ENCODE measurements at regions not wholly inside any gene's neighbourhood (a gene's known extent, or its start where the extent isn't known, plus 50 kb on each side); places are given as distances from the start of the nearest gene placed in this dataset.

DNA sequence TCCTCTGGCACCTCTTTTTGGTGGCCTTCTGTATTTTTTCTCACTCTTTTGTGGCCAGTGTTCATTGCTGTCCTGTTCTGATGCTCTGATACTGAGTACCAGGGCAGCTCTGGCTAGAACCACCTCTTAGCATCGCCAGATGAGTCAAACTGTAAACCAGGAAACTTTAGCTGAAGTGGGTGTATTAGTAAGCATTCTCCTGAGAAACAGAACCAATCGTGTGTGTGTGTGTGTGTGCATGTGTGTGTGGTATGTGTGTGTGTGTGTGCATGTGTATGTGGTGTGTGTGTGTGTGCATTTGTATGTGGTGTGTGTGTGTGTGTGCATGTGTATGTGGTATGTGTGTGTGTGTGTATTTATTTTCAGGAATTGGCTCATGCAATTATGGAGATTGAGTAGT, 166.3 kb upstream of the SKOR2 start:
- Histone ChIP-seq H3K9me3 (no peaks in the 10 kb centered on the region), H3K4me1 (no peaks in the 10 kb centered on the region), H3K36me3 (ENCODE audit: insufficient read depth in 1 of 2, low read depth in 1 of 2) (no peaks in the 10 kb centered on the region), H3K27ac (no peak overlapping the region), H3K4me3 (no peak overlapping the region), H3K27me3 (ENCODE audit: insufficient read depth in 3 of 3, low read length in 2 of 3) (peaks cover 0 to 27% (median 2%) of the 10 kb centered on the region in 3 donors)
- ATAC-seq (peak in 1 of 4 donors; percentile 33), DNase-seq (no peak)
- intact Hi-C loops (cut with DNase I) = loop anchor here in 1 of 2 donors (10.0 kb wide), 1 partner anchor 333 kb away; no protein-coding TSS in a partner anchor
- WGBS, 3 donors = 40 to 53% (median 50%) methylated on average over 2 of the region's 2 CpGs
- TF ChIP-seq, protein P1, sequence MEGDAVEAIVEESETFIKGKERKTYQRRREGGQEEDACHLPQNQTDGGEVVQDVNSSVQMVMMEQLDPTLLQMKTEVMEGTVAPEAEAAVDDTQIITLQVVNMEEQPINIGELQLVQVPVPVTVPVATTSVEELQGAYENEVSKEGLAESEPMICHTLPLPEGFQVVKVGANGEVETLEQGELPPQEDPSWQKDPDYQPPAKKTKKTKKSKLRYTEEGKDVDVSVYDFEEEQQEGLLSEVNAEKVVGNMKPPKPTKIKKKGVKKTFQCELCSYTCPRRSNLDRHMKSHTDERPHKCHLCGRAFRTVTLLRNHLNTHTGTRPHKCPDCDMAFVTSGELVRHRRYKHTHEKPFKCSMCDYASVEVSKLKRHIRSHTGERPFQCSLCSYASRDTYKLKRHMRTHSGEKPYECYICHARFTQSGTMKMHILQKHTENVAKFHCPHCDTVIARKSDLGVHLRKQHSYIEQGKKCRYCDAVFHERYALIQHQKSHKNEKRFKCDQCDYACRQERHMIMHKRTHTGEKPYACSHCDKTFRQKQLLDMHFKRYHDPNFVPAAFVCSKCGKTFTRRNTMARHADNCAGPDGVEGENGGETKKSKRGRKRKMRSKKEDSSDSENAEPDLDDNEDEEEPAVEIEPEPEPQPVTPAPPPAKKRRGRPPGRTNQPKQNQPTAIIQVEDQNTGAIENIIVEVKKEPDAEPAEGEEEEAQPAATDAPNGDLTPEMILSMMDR (IDR thresholded peaks at IDR 0.05) = no peak

DNA sequence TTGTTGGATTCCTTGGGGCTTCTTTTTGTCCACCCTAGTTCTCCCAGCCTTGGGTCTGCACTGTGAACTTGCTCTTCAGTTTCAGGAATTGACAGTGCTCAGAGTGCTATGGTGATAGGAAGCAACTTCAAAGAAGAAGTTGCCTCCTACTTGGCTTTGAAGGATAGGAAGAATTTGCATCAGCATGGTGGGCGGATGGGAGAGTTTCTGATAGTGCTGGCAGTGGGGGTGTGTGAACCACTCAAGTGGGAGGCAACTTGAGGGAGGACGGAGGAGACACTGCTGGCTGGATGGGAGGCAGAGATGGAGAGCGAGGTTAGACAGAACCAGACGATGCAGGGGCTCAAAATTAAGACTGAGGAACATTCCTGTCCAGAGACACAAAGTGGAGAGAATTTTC, 164.4 kb upstream of the SKOR2 start:
- TF ChIP-seq, protein P1 (IDR thresholded peaks at IDR 0.05) = no peak
- Histone ChIP-seq H3K27me3 (ENCODE audit: insufficient read depth in 3 of 3, low read length in 2 of 3) (peaks cover 0 to 27% (median 2%) of the 10 kb centered on the region in 3 donors), H3K4me3 (no peak overlapping the region), H3K9me3 (no peaks in the 10 kb centered on the region), H3K4me1 (no peaks in the 10 kb centered on the region), H3K36me3 (ENCODE audit: insufficient read depth in 1 of 2, low read depth in 1 of 2) (no peaks in the 10 kb centered on the region), H3K27ac (no peak overlapping the region)
- ATAC-seq (no peak), DNase-seq (no peak)
- WGBS, 3 donors = 25 to 46% (median 44%) methylated on average over 4 of the region's 4 CpGs
- intact Hi-C loops (cut with DNase I) = loop anchor here in 1 of 2 donors (10.0 kb wide), 1 partner anchor 331 kb away; no protein-coding TSS in a partner anchor

DNA sequence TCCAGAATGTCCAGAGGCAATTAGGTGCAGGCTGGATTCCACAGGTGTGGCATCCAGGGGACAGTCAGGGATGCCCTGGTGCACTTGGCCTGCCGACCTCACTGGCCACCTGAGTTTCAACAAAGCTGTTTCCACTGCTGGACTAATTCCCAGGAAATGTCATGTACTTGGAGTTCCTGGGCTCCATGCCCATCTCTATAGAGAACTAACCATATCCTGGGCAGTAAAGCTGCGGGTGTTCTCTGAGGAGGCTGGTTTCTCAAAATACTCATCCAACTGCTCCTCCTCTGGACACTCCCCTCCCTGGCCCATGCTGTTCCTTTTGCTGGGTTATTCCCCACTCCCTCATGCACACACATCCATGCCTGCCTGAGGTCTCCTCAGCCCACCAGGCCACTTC, 161.9 kb upstream of the SKOR2 start:
- intact Hi-C loops (cut with DNase I) = loop anchor here in 1 of 2 donors (10.0 kb wide), 1 partner anchor 329 kb away; no protein-coding TSS in a partner anchor
- H3K27me3 ChIP-seq (ENCODE audit: insufficient read depth in 3 of 3, low read length in 2 of 3) = peaks cover 0 to 14% (median 2%) of the 10 kb centered on the region in 3 donors
- H3K36me3 ChIP-seq (ENCODE audit: insufficient read depth in 1 of 2, low read depth in 1 of 2) = no peaks in the 10 kb centered on the region
- no peaks in the 10 kb centered on the region for H3K4me1 ChIP-seq
- H3K4me3 ChIP-seq = no peak overlapping the region
- TF ChIP-seq, protein P1 (IDR thresholded peaks at IDR 0.05) = no peak
- H3K9me3 ChIP-seq = no peaks in the 10 kb centered on the region
- no peak overlapping the region for H3K27ac ChIP-seq
- ATAC-seq (no peak), DNase-seq (no peak)
- WGBS, 3 donors = 24 to 33% (median 28%) methylated on average over 2 of the region's 2 CpGs

DNA sequence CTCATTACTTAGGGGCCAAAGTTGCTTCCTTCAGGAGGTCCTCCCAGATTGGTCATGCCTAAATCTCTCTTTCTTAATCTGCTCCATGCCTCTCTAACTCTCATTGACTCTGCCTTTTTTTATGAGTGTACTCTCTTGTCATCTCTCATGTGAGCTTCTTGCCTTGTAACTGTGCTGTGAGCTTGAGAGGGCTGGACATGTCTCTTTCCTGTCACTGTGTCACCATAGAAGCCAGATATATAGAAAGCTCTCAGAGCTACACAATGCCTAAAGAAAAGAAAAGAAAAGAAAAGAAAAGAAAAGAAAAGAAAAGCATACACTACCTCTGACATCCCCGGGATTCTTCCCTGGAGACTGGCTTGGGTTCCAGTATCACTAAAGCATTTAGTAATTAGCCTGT, 161.5 kb upstream of the SKOR2 start:
- Histone ChIP-seq H3K36me3 (ENCODE audit: insufficient read depth in 1 of 2, low read depth in 1 of 2) (no peaks in the 10 kb centered on the region), H3K4me3 (no peak overlapping the region), H3K27me3 (ENCODE audit: insufficient read depth in 3 of 3, low read length in 2 of 3) (peaks cover 0 to 14% (median 2%) of the 10 kb centered on the region in 3 donors), H3K9me3 (no peaks in the 10 kb centered on the region), H3K4me1 (no peaks in the 10 kb centered on the region), H3K27ac (no peak overlapping the region)
- TF ChIP-seq, protein P1 (IDR thresholded peaks at IDR 0.05) = no peak
- WGBS, 3 donors = 47 to 65% (median 56%) methylated on average over 1 of the region's 1 CpG
- no peak for DNase-seq
- ATAC-seq = no peak
- intact Hi-C loops (cut with DNase I) = loop anchor here in 1 of 2 donors (10.0 kb wide), 1 partner anchor 328 kb away; no protein-coding TSS in a partner anchor

DNA sequence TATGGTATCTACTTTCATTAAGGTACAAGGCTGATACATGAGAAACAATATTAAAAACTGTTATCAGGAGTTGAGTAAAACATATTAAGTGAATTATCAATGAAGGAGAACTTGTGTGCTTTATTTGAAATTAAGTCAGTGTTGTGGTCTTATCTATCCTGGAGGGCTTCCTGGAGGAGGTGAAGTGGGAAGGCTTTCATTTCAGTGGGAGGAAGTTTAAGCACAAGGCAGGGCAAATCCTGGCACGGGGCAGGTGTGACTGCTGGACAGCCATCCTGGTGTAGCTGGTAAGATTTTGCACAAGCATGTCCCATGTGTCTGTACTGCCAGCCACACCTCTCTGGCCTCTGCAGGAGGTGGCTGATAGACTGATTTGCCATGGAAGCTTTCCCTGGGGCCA, 159.7 kb upstream of the SKOR2 start:
- Histone ChIP-seq H3K9me3 (no peaks in the 10 kb centered on the region), H3K27ac (no peak overlapping the region), H3K36me3 (ENCODE audit: insufficient read depth in 1 of 2, low read depth in 1 of 2) (no peaks in the 10 kb centered on the region), H3K4me3 (no peak overlapping the region), H3K4me1 (no peaks in the 10 kb centered on the region), H3K27me3 (ENCODE audit: insufficient read depth in 3 of 3, low read length in 2 of 3) (peaks cover 0 to 5% (median 0%) of the 10 kb centered on the region in 3 donors)
- ATAC-seq = no peak
- no peak for DNase-seq
- intact Hi-C loops (cut with DNase I) = loop anchor here in 1 of 2 donors (10.0 kb wide), 1 partner anchor 326 kb away; no protein-coding TSS in a partner anchor
- 50 to 73% (median 50%) methylated on average over 1 of the region's 1 CpG for WGBS, 3 donors
- TF ChIP-seq, protein P1 (IDR thresholded peaks at IDR 0.05) = no peak

Data from psoas muscle (tissue), 7 donors.